ENCODE measurements at regions not wholly inside any gene's neighbourhood (a gene's known extent, or its start where the extent isn't known, plus 50 kb on each side); places are given as distances from the start of the nearest gene placed in this dataset.
"Not testable (repeated sequence)": the region's sequence is repeated elsewhere in the genome, so short reads cannot be mapped to it uniquely, and the experiment has no call there.

GRCh38 chr14:106120101-106120500, 593.7 kb downstream of the TMEM121 start:
- no peak for TF ChIP-seq CTCF (conservative IDR thresholded peaks at IDR 0.05; ENCODE audit: low read length)
- H3K4me3 ChIP-seq (ENCODE audit: low read length) = no peak overlapping the region
- no peak for DNase-seq (ENCODE audit: low read depth)

GRCh38 chr14:106129274-106129673, 602.9 kb downstream of the TMEM121 start:
- no peak for TF ChIP-seq CTCF (conservative IDR thresholded peaks at IDR 0.05; ENCODE audit: low read length)
- no peak overlapping the region for H3K4me3 ChIP-seq (ENCODE audit: low read length)
- DNase-seq (ENCODE audit: low read depth) = no peak

GRCh38 chr14:106129904-106130661, 603.7 kb downstream of the TMEM121 start:
- not testable (repeated sequence) for H3K4me3 ChIP-seq (ENCODE audit: low read length); DNase-seq (ENCODE audit: low read depth)

GRCh38 chr14:106133126-106133525, 606.7 kb downstream of the TMEM121 start:
- H3K4me3 ChIP-seq (ENCODE audit: low read length); DNase-seq (ENCODE audit: low read depth): not testable (repeated sequence)

GRCh38 chr14:106134886-106135285, 608.5 kb downstream of the TMEM121 start:
- DNase-seq (ENCODE audit: low read depth) = no peak
- TF ChIP-seq CTCF (conservative IDR thresholded peaks at IDR 0.05; ENCODE audit: low read length) = no peak
- H3K4me3 ChIP-seq (ENCODE audit: low read length) = no peak overlapping the region

GRCh38 chr14:106141242-106142220, 615.1 kb downstream of the TMEM121 start:
- H3K4me3 ChIP-seq (ENCODE audit: low read length) = no peak overlapping the region
- no peak for TF ChIP-seq CTCF (conservative IDR thresholded peaks at IDR 0.05; ENCODE audit: low read length)
- no peak for DNase-seq (ENCODE audit: low read depth)

GRCh38 chr14:106145731-106146130, 619.3 kb downstream of the TMEM121 start:
- not testable (repeated sequence) for DNase-seq (ENCODE audit: low read depth); H3K4me3 ChIP-seq (ENCODE audit: low read length)

GRCh38 chr14:106153362-106153955, 627.1 kb downstream of the TMEM121 start:
- peak; percentile 48 for TF ChIP-seq CTCF (conservative IDR thresholded peaks at IDR 0.05; ENCODE audit: low read length)
- not testable (repeated sequence) for H3K4me3 ChIP-seq (ENCODE audit: low read length)
- peak; percentile 3 for DNase-seq (ENCODE audit: low read depth)
